CD4-positive, alpha-beta T cell (primary cell): ENCODE measurements at regions not wholly inside any gene's neighbourhood (a gene's known extent, or its start where the extent isn't known, plus 50 kb on each side); places are given as distances from the start of the nearest gene placed in this dataset.

ENCODE experiments used
- ATAC-seq: fragments of 200-7000 bp; cut with Tn5 transposase; one replicate; pipeline ENCODE4 v1.10.0; 2022; ENCODE audit warnings: mild to moderate bottlenecking; ENCODE audit not compliant: poor library complexity
- CTCF ChIA-PET: fragments of 350-600 bp; sonication (Branson Sonifier 250); formaldehyde crosslinking; loops from one replicate; lab custom pipeline; 2021; ENCODE audit warnings: antibody characterized with exemption, inconsistent platforms; lab: Charles Lee
- POLR2A ChIA-PET: fragments of 350-600 bp; sonication (Branson Sonifier 250); formaldehyde crosslinking; loops from one replicate; lab custom pipeline; 2021; ENCODE audit warnings: antibody characterized with exemption, inconsistent platforms; lab: Charles Lee
- DNase-seq, 14 experiments: peaks; one replicate each; pipeline ENCODE4 v3.0.0-alpha.2; 2013 to 2020; ENCODE audit warnings: mixed read lengths in 2 of 14
- H3K27ac ChIP-seq, 2 donors: one replicate each; pipeline versions ENCODE4 v1.5.1 to v1.7.0; 2013; ENCODE audit warnings: low read length in 2 of 2, low read depth in 1 of 2, mild to moderate bottlenecking in 1 of 2
- H3K27me3 ChIP-seq, 2 experiments: 1 replicate in 1 of 2; 2 replicates in 1 of 2; pipeline versions ENCODE4 v1.6.1 to v1.7.0; 2013; ENCODE audit warnings: low read length in 2 of 2, control low read depth in 1 of 2, mild to moderate bottlenecking in 1 of 2, moderate library complexity in 1 of 2; ENCODE audit not compliant: insufficient read depth in 2 of 2, control insufficient read depth in 1 of 2
- H3K36me3 ChIP-seq: one replicate; pipeline ENCODE4 v1.6.1; 2013; ENCODE audit warnings: low read length, control low read depth; ENCODE audit not compliant: insufficient read depth
- H3K4me1 ChIP-seq: one replicate; pipeline ENCODE4 v1.6.1; 2013; ENCODE audit warnings: low read length, control low read depth; ENCODE audit not compliant: insufficient read depth
- H3K4me3 ChIP-seq: one replicate; pipeline ENCODE4 v1.5.1; 2013; ENCODE audit warnings: mild to moderate bottlenecking, low read length, moderate library complexity
- H3K9me3 ChIP-seq, 2 experiments: 1 replicate in 1 of 2; 2 replicates in 1 of 2; pipeline versions ENCODE4 v1.6.1 to v1.7.0; 2013; ENCODE audit warnings: low read length in 2 of 2, mild to moderate bottlenecking in 2 of 2, control low read depth in 1 of 2, moderate library complexity in 1 of 2; ENCODE audit not compliant: control insufficient read depth in 1 of 2, insufficient read depth in 1 of 2
- H3K27ac Mint-ChIP-seq: one replicate; pipeline ENCODE4 v1.8.0; 2020; ENCODE audit warnings: mixed read lengths
- H3K27me3 Mint-ChIP-seq: one replicate; pipeline ENCODE4 v1.8.0; 2021; ENCODE audit warnings: mixed read lengths
- H3K36me3 Mint-ChIP-seq: one replicate; pipeline ENCODE4 v1.8.0; 2021; ENCODE audit warnings: low read depth, mixed read lengths
- H3K4me1 Mint-ChIP-seq: one replicate; pipeline ENCODE4 v1.8.0; 2021; ENCODE audit warnings: low read depth, mixed read lengths
- H3K4me3 Mint-ChIP-seq: one replicate; pipeline ENCODE4 v1.8.0; 2020; ENCODE audit warnings: mild to moderate bottlenecking, mixed read lengths
- H3K9me3 Mint-ChIP-seq: one replicate; pipeline ENCODE4 v1.8.0; 2020; ENCODE audit warnings: mixed read lengths
- CTCF ChIP-seq: fragments of 200-600 bp; IDR thresholded peaks from one replicate; pipeline ENCODE4 v1.8.0; 2022; ENCODE audit warnings: antibody characterized with exemption, mild to moderate bottlenecking
- intact Hi-C, 2 experiments: fragments of 100-400 bp; cut with DNase I in 1 of 2; cut with micrococcal nuclease in 1 of 2; formaldehyde crosslinking; loops; one replicate each; pipeline versions ENCODE4 v1.15.1 to v1.9.0; 2023 to 2025; cut with DNase I, micrococcal nuclease

- Histone ChIP-seq H3K4me3 (no peak overlapping the region), H3K27me3 (no peaks in the 10 kb centered on the region), H3K27ac (no peak overlapping the region), H3K4me1 (no peaks in the 10 kb centered on the region), H3K36me3 (no peaks in the 10 kb centered on the region), H3K9me3 (no peaks in the 10 kb centered on the region)
- CTCF ChIA-PET = no interaction called here
- DNase-seq (no peak), ATAC-seq (no peak)
- intact Hi-C loops = no loop called here
- POLR2A ChIA-PET = no interaction called here
- no peak for TF ChIP-seq CTCF
- Mint-ChIP-seq H3K36me3 (no peaks in the 10 kb centered on the region), H3K4me1 (no peaks in the 10 kb centered on the region), H3K9me3 (no peaks in the 10 kb centered on the region), H3K4me3 (no peak overlapping the region), H3K27ac (no peak overlapping the region), H3K27me3 (no peaks in the 10 kb centered on the region)
Measured at GRCh38 chr7:89772276-89772675, 382.0 kb upstream of the STEAP1 start.

DNA sequence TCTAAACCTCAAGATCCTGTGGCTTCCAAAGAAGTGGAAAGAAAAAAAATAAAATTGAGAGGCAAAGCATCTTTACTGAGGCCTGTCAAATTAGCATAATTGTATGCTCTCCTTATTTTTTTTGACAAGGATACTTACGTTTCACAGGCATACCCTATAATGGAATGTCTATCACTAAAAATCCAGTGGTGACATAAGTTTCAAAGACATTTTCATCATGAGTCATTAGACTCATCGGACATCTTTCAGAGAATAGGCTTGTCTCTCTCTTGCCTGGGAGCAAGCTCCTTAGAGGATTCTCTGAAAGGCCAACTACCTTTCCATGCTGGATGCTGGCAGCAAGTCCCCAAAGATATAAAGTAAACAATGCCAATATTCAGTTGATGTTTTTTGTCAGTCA lies 380.7 kb upstream of the STEAP1 start:
- Histone ChIP-seq H3K27me3 (no peaks in the 10 kb centered on the region), H3K9me3 (no peaks in the 10 kb centered on the region), H3K36me3 (no peaks in the 10 kb centered on the region), H3K27ac (no peak overlapping the region), H3K4me1 (no peaks in the 10 kb centered on the region), H3K4me3 (no peak overlapping the region)
- no peak for DNase-seq
- no peaks in the 10 kb centered on the region for H3K4me1 Mint-ChIP-seq
- no peaks in the 10 kb centered on the region for H3K27me3 Mint-ChIP-seq
- H3K36me3 Mint-ChIP-seq = no peaks in the 10 kb centered on the region
- no peak overlapping the region for H3K27ac Mint-ChIP-seq
- intact Hi-C loops = no loop called here
- H3K9me3 Mint-ChIP-seq = no peaks in the 10 kb centered on the region
- no peak overlapping the region for H3K4me3 Mint-ChIP-seq
- ATAC-seq = no peak
- TF ChIP-seq CTCF = no peak
- ChIA-PET POLR2A (no interaction called here), CTCF (no interaction called here)

DNA sequence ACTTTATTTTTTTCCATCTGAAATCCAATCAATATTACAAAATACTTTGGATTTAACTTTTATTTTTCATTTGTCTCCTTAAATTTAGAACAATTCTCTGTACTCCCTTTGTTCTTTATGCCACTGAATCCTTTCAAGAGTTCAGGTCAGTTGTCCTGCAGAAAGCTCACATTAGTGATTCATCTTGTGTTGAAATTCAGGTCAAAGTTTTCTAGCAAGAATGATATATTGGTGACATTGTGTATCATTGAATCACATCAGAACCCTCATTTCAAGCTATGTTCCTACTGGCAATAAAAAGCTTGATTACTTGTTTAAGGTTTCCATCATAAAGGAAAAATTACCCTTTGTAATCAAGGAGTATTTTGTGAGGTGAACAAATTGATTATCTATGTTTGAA lies 378.8 kb upstream of the STEAP1 start:
- Mint-ChIP-seq H3K4me3 (no peak overlapping the region), H3K4me1 (no peaks in the 10 kb centered on the region), H3K27ac (no peak overlapping the region), H3K9me3 (no peaks in the 10 kb centered on the region), H3K36me3 (no peaks in the 10 kb centered on the region), H3K27me3 (no peaks in the 10 kb centered on the region)
- Histone ChIP-seq H3K27ac (no peak overlapping the region), H3K27me3 (no peaks in the 10 kb centered on the region), H3K4me1 (no peaks in the 10 kb centered on the region), H3K36me3 (no peaks in the 10 kb centered on the region), H3K9me3 (peaks cover 0 to 5% of the 10 kb centered on the region in 2 experiments), H3K4me3 (no peak overlapping the region)
- ChIA-PET POLR2A (no interaction called here), CTCF (no interaction called here)
- intact Hi-C loops = no loop called here
- TF ChIP-seq CTCF = no peak
- no peak for DNase-seq
- no peak for ATAC-seq
